ENCODE measurements at regions not wholly inside any gene's neighbourhood (a gene's known extent, or its start where the extent isn't known, plus 50 kb on each side); places are given as distances from the start of the nearest gene placed in this dataset.

- Histone ChIP-seq H3K9me2 (replicated peaks; ENCODE audit: insufficient read depth, low read length) (no peaks in the 10 kb centered on the region), H3K27me3 (ENCODE audit: low read length) (no peaks in the 10 kb centered on the region), H3K79me2 (ENCODE audit: low read length) (no peaks in the 10 kb centered on the region), H3K27ac (ENCODE audit: low read length) (no peak overlapping the region), H3K4me3 (ENCODE audit: low read length) (no peak overlapping the region), H2AFZ (ENCODE audit: low read length) (no peak overlapping the region), H3K4me2 (ENCODE audit: low read depth, low read length, poor library complexity, severe bottlenecking) (no peak overlapping the region), H3K9me3 (ENCODE audit: low read length) (peaks cover 8% of the 10 kb centered on the region), H3K4me1 (ENCODE audit: low read length) (no peaks in the 10 kb centered on the region), H4K20me1 (ENCODE audit: insufficient read depth, low read depth, low read length) (no peaks in the 10 kb centered on the region), H3K36me3 (ENCODE audit: insufficient read depth, low read length) (no peaks in the 10 kb centered on the region), H3K9ac (ENCODE audit: low read length) (no peak overlapping the region)
- DNase-seq = no peak
Measured at GRCh38 chr4:23686169-23686897, 203.5 kb downstream of the PPARGC1A start.

DNA sequence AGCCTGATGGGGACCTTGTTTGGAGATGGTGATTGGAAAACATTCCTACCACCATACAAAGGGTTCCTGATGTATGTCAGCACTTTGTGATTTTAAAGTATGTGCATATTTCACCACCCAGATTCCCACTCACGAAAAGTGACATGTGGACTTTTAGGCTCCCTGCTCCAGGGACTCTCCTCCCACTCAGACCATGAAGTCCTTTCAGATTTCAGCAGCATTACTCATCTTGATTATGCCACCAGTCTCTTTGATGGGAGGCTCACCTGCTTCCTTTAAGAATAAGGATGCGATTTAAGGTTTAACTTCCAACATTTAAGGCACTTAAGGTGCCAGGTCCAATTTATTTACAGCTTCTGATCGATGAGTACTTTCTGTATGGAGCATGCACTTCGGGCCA, 204.4 kb downstream of the PPARGC1A start:
- H3K27ac ChIP-seq (ENCODE audit: low read length) = no peak overlapping the region
- no peaks in the 10 kb centered on the region for H3K4me1 ChIP-seq (ENCODE audit: low read length)
- no peak overlapping the region for H3K4me2 ChIP-seq (ENCODE audit: low read depth, low read length, poor library complexity, severe bottlenecking)
- no peaks in the 10 kb centered on the region for H3K27me3 ChIP-seq (ENCODE audit: low read length)
- no peaks in the 10 kb centered on the region for H3K79me2 ChIP-seq (ENCODE audit: low read length)
- no peaks in the 10 kb centered on the region for H3K36me3 ChIP-seq (ENCODE audit: insufficient read depth, low read length)
- H3K9me3 ChIP-seq (ENCODE audit: low read length) = peaks cover 4% of the 10 kb centered on the region
- H3K4me3 ChIP-seq (ENCODE audit: low read length) = no peak overlapping the region
- H4K20me1 ChIP-seq (ENCODE audit: insufficient read depth, low read depth, low read length) = no peaks in the 10 kb centered on the region
- DNase-seq = no peak
- H2AFZ ChIP-seq (ENCODE audit: low read length) = no peak overlapping the region
- no peaks in the 10 kb centered on the region for H3K9me2 ChIP-seq (replicated peaks; ENCODE audit: insufficient read depth, low read length)
- no peak overlapping the region for H3K9ac ChIP-seq (ENCODE audit: low read length)

DNA sequence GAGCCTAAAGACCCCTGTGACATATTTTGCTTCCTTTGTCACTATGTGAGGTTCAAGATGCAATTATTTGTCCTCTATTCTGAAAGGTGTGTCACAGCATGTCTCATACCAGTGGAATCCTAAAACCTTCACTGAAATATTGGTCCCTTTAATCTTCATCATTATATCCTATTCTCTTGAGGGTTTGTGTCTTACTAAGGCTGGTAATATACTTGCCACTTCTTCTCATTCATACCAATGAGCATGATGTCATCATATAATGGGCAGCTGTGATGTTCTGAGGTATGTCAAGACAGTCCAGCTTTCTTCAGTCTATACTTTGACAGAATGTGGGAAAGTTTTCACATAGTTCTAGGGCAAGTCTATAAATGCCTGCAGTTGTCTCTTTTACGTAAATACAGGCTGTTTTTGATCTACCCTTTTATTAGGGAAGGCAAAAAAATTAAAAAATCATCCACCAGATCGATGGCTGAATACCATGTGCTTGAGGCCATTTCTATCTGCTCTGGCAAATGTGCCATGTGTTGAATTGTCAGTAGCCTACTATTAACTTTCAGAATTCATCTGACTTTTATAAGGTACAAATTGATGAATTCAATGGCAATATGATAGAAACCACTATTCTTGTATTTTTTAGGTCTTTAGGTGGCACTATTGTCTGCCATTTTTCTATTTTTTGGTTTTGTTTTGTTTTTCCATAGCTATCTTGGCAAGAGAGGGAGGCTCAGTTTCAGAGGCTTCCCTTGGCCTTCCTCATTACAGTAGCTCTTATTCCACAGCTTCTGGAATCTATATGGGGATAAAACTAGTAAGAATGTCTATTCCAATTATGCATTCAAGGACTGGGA, 209.0 kb downstream of the PPARGC1A start:
- no peaks in the 10 kb centered on the region for H4K20me1 ChIP-seq (ENCODE audit: insufficient read depth, low read depth, low read length)
- no peaks in the 10 kb centered on the region for H3K27me3 ChIP-seq (ENCODE audit: low read length)
- no peak overlapping the region for H2AFZ ChIP-seq (ENCODE audit: low read length)
- H3K27ac ChIP-seq (ENCODE audit: low read length) = no peak overlapping the region
- no peaks in the 10 kb centered on the region for H3K9me3 ChIP-seq (ENCODE audit: low read length)
- H3K79me2 ChIP-seq (ENCODE audit: low read length) = no peaks in the 10 kb centered on the region
- no peaks in the 10 kb centered on the region for H3K36me3 ChIP-seq (ENCODE audit: insufficient read depth, low read length)
- H3K4me3 ChIP-seq (ENCODE audit: low read length) = no peak overlapping the region
- H3K9me2 ChIP-seq (replicated peaks; ENCODE audit: insufficient read depth, low read length) = no peaks in the 10 kb centered on the region
- DNase-seq = no peak
- H3K4me2 ChIP-seq (ENCODE audit: low read depth, low read length, poor library complexity, severe bottlenecking) = no peak overlapping the region
- H3K4me1 ChIP-seq (ENCODE audit: low read length) = no peaks in the 10 kb centered on the region
- H3K9ac ChIP-seq (ENCODE audit: low read length) = no peak overlapping the region

DNA sequence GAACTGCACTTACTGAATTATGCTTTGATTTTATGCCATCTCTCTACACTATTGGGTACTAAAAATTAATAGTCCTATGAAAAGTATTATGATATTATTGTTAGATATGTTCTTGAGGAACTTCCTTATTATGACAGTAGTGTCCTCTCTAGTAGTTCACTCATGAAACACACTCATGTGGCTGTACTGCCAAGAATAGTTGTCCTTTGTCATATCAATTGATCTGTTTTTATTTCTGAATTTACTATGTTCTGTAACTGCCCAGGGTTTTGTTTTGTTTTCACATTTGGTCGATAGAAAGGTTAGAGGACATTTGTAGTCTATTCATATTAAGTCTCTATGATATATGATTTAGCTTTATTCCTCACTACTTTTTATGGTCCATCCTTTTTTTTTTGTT, 215.2 kb downstream of the PPARGC1A start:
- no peak overlapping the region for H3K4me2 ChIP-seq (ENCODE audit: low read depth, low read length, poor library complexity, severe bottlenecking)
- no peaks in the 10 kb centered on the region for H3K4me1 ChIP-seq (ENCODE audit: low read length)
- no peak overlapping the region for H3K9ac ChIP-seq (ENCODE audit: low read length)
- no peaks in the 10 kb centered on the region for H3K9me3 ChIP-seq (ENCODE audit: low read length)
- no peaks in the 10 kb centered on the region for H4K20me1 ChIP-seq (ENCODE audit: insufficient read depth, low read depth, low read length)
- no peak overlapping the region for H3K27ac ChIP-seq (ENCODE audit: low read length)
- no peak for DNase-seq
- H2AFZ ChIP-seq (ENCODE audit: low read length) = no peak overlapping the region
- no peaks in the 10 kb centered on the region for H3K27me3 ChIP-seq (ENCODE audit: low read length)
- H3K9me2 ChIP-seq (replicated peaks; ENCODE audit: insufficient read depth, low read length) = no peaks in the 10 kb centered on the region
- H3K36me3 ChIP-seq (ENCODE audit: insufficient read depth, low read length) = no peaks in the 10 kb centered on the region
- no peak overlapping the region for H3K4me3 ChIP-seq (ENCODE audit: low read length)
- no peaks in the 10 kb centered on the region for H3K79me2 ChIP-seq (ENCODE audit: low read length)

GRCh38 chr4:23667659-23668058, 222.2 kb downstream of the PPARGC1A start:
- no peak overlapping the region for H3K9ac ChIP-seq (ENCODE audit: low read length)
- no peaks in the 10 kb centered on the region for H3K27me3 ChIP-seq (ENCODE audit: low read length)
- H3K4me2 ChIP-seq (ENCODE audit: low read depth, low read length, poor library complexity, severe bottlenecking) = no peak overlapping the region
- H3K79me2 ChIP-seq (ENCODE audit: low read length) = no peaks in the 10 kb centered on the region
- no peak overlapping the region for H3K27ac ChIP-seq (ENCODE audit: low read length)
- no peaks in the 10 kb centered on the region for H4K20me1 ChIP-seq (ENCODE audit: insufficient read depth, low read depth, low read length)
- DNase-seq = no peak
- no peaks in the 10 kb centered on the region for H3K9me3 ChIP-seq (ENCODE audit: low read length)
- H2AFZ ChIP-seq (ENCODE audit: low read length) = no peak overlapping the region
- H3K4me3 ChIP-seq (ENCODE audit: low read length) = no peak overlapping the region
- no peaks in the 10 kb centered on the region for H3K36me3 ChIP-seq (ENCODE audit: insufficient read depth, low read length)
- H3K4me1 ChIP-seq (ENCODE audit: low read length) = no peaks in the 10 kb centered on the region
- no peaks in the 10 kb centered on the region for H3K9me2 ChIP-seq (replicated peaks; ENCODE audit: insufficient read depth, low read length)

- Histone ChIP-seq H3K4me1 (ENCODE audit: low read length) (no peaks in the 10 kb centered on the region), H3K4me3 (ENCODE audit: low read length) (no peak overlapping the region), H3K9ac (ENCODE audit: low read length) (no peak overlapping the region), H4K20me1 (ENCODE audit: insufficient read depth, low read depth, low read length) (no peaks in the 10 kb centered on the region), H3K9me3 (ENCODE audit: low read length) (no peaks in the 10 kb centered on the region), H3K9me2 (replicated peaks; ENCODE audit: insufficient read depth, low read length) (no peaks in the 10 kb centered on the region), H2AFZ (ENCODE audit: low read length) (no peak overlapping the region), H3K27me3 (ENCODE audit: low read length) (no peaks in the 10 kb centered on the region), H3K79me2 (ENCODE audit: low read length) (no peaks in the 10 kb centered on the region), H3K4me2 (ENCODE audit: low read depth, low read length, poor library complexity, severe bottlenecking) (no peak overlapping the region), H3K36me3 (ENCODE audit: insufficient read depth, low read length) (no peaks in the 10 kb centered on the region), H3K27ac (ENCODE audit: low read length) (no peak overlapping the region)
- no peak for DNase-seq
Measured at GRCh38 chr4:23660865-23661264, 229.0 kb downstream of the PPARGC1A start.

GRCh38 chr4:23654791-23655190, 235.1 kb downstream of the PPARGC1A start:
- no peak overlapping the region for H3K27ac ChIP-seq (ENCODE audit: low read length)
- no peak overlapping the region for H3K9ac ChIP-seq (ENCODE audit: low read length)
- DNase-seq = no peak
- no peaks in the 10 kb centered on the region for H3K9me2 ChIP-seq (replicated peaks; ENCODE audit: insufficient read depth, low read length)
- no peaks in the 10 kb centered on the region for H4K20me1 ChIP-seq (ENCODE audit: insufficient read depth, low read depth, low read length)
- H2AFZ ChIP-seq (ENCODE audit: low read length) = no peak overlapping the region
- no peaks in the 10 kb centered on the region for H3K9me3 ChIP-seq (ENCODE audit: low read length)
- H3K36me3 ChIP-seq (ENCODE audit: insufficient read depth, low read length) = no peaks in the 10 kb centered on the region
- no peaks in the 10 kb centered on the region for H3K79me2 ChIP-seq (ENCODE audit: low read length)
- H3K27me3 ChIP-seq (ENCODE audit: low read length) = no peaks in the 10 kb centered on the region
- H3K4me2 ChIP-seq (ENCODE audit: low read depth, low read length, poor library complexity, severe bottlenecking) = no peak overlapping the region
- H3K4me3 ChIP-seq (ENCODE audit: low read length) = no peak overlapping the region
- no peaks in the 10 kb centered on the region for H3K4me1 ChIP-seq (ENCODE audit: low read length)

DNA sequence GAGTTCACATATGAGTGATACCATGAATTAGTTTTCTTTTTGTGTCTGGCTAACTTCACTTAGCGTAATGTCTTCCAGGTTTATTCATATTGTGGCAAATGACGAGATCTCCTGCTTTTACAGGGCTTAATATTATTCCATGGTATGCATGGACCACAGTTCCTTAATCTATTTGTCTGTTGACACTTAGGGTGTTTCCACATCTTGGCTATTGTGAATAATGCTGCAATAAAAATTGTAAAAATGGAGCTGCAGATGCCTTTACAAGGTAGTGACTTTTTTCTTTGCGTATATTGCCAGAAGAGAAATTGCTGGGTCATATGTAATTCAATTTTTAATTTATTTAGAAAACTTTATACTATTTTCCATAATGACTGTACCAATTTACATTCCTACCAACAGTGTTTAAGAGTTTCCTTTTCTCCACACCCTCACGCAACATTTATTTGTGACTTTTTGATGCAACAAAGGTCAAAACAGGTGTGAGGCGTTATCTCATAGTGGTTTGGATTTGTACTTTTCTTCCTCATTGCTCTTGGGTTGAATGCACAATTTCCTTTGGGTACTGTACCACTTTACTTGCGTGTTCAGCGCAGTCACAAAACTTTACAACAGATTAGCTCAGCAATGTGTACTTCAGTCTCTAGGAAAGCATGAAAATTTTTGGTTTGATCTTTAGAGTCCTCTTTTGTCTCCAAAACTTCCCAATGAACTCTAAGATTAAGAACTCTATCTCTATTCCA, 240.8 kb downstream of the PPARGC1A start:
- H3K4me2 ChIP-seq (ENCODE audit: low read depth, low read length, poor library complexity, severe bottlenecking) = no peak overlapping the region
- no peak overlapping the region for H2AFZ ChIP-seq (ENCODE audit: low read length)
- no peaks in the 10 kb centered on the region for H3K9me3 ChIP-seq (ENCODE audit: low read length)
- H3K27me3 ChIP-seq (ENCODE audit: low read length) = no peaks in the 10 kb centered on the region
- H3K36me3 ChIP-seq (ENCODE audit: insufficient read depth, low read length) = no peaks in the 10 kb centered on the region
- no peaks in the 10 kb centered on the region for H3K4me1 ChIP-seq (ENCODE audit: low read length)
- H3K9ac ChIP-seq (ENCODE audit: low read length) = no peak overlapping the region
- no peak for DNase-seq
- no peak overlapping the region for H3K27ac ChIP-seq (ENCODE audit: low read length)
- no peaks in the 10 kb centered on the region for H3K9me2 ChIP-seq (replicated peaks; ENCODE audit: insufficient read depth, low read length)
- no peaks in the 10 kb centered on the region for H4K20me1 ChIP-seq (ENCODE audit: insufficient read depth, low read depth, low read length)
- H3K79me2 ChIP-seq (ENCODE audit: low read length) = no peaks in the 10 kb centered on the region
- H3K4me3 ChIP-seq (ENCODE audit: low read length) = no peak overlapping the region
